ENCODE measurements at regions not wholly inside any gene's neighbourhood (a gene's known extent, or its start where the extent isn't known, plus 50 kb on each side); places are given as distances from the start of the nearest gene placed in this dataset.

DNA sequence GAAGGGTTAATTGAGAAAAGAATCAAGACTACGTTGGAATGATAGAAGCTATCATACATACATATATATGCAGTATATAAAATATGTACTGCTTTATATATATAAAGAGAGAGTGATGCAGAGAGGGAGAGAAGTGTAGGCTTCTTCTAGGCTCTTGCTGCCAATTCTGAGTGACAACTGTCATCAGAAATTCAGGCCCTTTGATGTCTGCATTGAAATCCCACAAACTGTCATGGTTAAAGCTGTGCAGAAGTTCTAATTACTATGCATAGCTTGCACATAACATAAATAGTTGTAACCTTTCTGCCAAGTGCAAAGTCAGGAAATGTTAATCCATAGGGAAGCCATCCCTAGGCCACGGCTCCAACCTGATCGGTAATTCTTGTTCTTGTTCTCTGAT is 251.0 kb downstream of the STIM2 start:
- Mint-ChIP-seq H3K27me3 (ENCODE audit: insufficient read depth, low read depth, poor library complexity) (peaks cover 4% of the 10 kb centered on the region), H3K36me3 (ENCODE audit: low read depth) (no peaks in the 10 kb centered on the region), H3K9me3 (no peaks in the 10 kb centered on the region; the same call in 1 of the 3 replicates), H3K4me1 (peaks cover 14% of the 10 kb centered on the region), H3K27ac (no peak overlapping the region), H3K4me3 (no peak overlapping the region)
- Histone ChIP-seq H3K27ac (ENCODE audit: low read depth) (no peak overlapping the region), H4K20me1 (replicated peaks; ENCODE audit: insufficient read depth) (no peaks in the 10 kb centered on the region), H3K36me3 (ENCODE audit: insufficient read depth) (no peaks in the 10 kb centered on the region), H3K4me1 (ENCODE audit: insufficient read depth) (peaks cover 6% of the 10 kb centered on the region), H3K27me3 (ENCODE audit: insufficient read depth) (no peaks in the 10 kb centered on the region), H3K4me3 (no peak overlapping the region), H2AFZ (no peak overlapping the region), H3K4me2 (no peak overlapping the region), H3K9me2 (ENCODE audit: insufficient read depth) (no peaks in the 10 kb centered on the region), H3K79me2 (replicated peaks; ENCODE audit: insufficient read depth) (no peaks in the 10 kb centered on the region), H3F3A (replicated peaks; ENCODE audit: low read depth) (no peaks in the 10 kb centered on the region)
- no peak for ATAC-seq
- no peak for DNase-seq (ENCODE audit: low spot score)
- no peak for TF ChIP-seq CREB1 (CRISPR knock-in tag; IDR thresholded peaks at IDR 0.05; ENCODE audit: low read depth)
- TF ChIP-seq NANOG (IDR thresholded peaks at IDR 0.05; ENCODE audit: borderline replicate concordance), result no peak
- no peak for TF ChIP-seq REST (IDR thresholded peaks at IDR 0.05; ENCODE audit: unreplicated experiment)
- TF ChIP-seq, protein P1, sequence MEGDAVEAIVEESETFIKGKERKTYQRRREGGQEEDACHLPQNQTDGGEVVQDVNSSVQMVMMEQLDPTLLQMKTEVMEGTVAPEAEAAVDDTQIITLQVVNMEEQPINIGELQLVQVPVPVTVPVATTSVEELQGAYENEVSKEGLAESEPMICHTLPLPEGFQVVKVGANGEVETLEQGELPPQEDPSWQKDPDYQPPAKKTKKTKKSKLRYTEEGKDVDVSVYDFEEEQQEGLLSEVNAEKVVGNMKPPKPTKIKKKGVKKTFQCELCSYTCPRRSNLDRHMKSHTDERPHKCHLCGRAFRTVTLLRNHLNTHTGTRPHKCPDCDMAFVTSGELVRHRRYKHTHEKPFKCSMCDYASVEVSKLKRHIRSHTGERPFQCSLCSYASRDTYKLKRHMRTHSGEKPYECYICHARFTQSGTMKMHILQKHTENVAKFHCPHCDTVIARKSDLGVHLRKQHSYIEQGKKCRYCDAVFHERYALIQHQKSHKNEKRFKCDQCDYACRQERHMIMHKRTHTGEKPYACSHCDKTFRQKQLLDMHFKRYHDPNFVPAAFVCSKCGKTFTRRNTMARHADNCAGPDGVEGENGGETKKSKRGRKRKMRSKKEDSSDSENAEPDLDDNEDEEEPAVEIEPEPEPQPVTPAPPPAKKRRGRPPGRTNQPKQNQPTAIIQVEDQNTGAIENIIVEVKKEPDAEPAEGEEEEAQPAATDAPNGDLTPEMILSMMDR (conservative IDR thresholded peaks at IDR 0.05; ENCODE audit: low read depth in 2 of 2), result no peak

DNA sequence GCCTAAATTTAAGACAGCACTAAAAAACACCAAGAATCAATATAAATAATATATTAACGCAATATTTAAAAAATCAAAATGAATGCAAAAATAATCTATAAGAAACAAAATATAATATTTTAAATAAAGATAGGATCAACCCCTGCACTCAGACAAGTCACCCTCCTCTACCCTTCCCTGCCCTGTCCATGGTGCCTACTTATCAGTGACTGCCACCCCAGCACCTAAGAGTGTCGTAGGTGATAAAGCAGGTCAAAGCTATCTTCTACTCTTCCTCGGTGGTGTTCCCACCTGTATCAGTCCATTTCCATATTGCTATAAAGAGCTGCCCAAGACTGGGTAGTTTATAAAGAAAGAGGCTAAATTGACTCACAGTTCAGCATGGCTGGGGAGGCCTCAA is 251.9 kb downstream of the STIM2 start:
- Mint-ChIP-seq H3K4me3 (no peak overlapping the region), H3K4me1 (peaks cover 14% of the 10 kb centered on the region), H3K27me3 (ENCODE audit: insufficient read depth, low read depth, poor library complexity) (peaks cover 4% of the 10 kb centered on the region), H3K36me3 (ENCODE audit: low read depth) (no peaks in the 10 kb centered on the region), H3K9me3 (no peaks in the 10 kb centered on the region; the same call in 2 of the 3 replicates), H3K27ac (no peak overlapping the region)
- Histone ChIP-seq H3K4me3 (no peak overlapping the region), H2AFZ (no peak overlapping the region), H3K27me3 (ENCODE audit: insufficient read depth) (no peaks in the 10 kb centered on the region), H3K27ac (ENCODE audit: low read depth) (no peak overlapping the region), H3K9me2 (ENCODE audit: insufficient read depth) (no peaks in the 10 kb centered on the region), H3K36me3 (ENCODE audit: insufficient read depth) (no peaks in the 10 kb centered on the region), H3F3A (replicated peaks; ENCODE audit: low read depth) (no peaks in the 10 kb centered on the region), H3K79me2 (replicated peaks; ENCODE audit: insufficient read depth) (no peaks in the 10 kb centered on the region), H4K20me1 (replicated peaks; ENCODE audit: insufficient read depth) (no peaks in the 10 kb centered on the region), H3K4me1 (ENCODE audit: insufficient read depth) (peaks cover 6% of the 10 kb centered on the region), H3K4me2 (no peak overlapping the region)
- no peak for ATAC-seq
- DNase-seq (ENCODE audit: low spot score), result no peak
- peak; percentile 61 for TF ChIP-seq REST (IDR thresholded peaks at IDR 0.05; ENCODE audit: unreplicated experiment)
- no peak for TF ChIP-seq EZH2phosphoT487 (IDR thresholded peaks at IDR 0.05; ENCODE audit: unreplicated experiment)
